DND-41 (cell line): ENCODE measurements at regions not wholly inside any gene's neighbourhood (a gene's known extent, or its start where the extent isn't known, plus 50 kb on each side); places are given as distances from the start of the nearest gene placed in this dataset.

Source experiments
- CTCF ChIP-seq: IDR thresholded peaks from 2 replicates; pipeline ENCODE4 v1.5.1; 2012; ENCODE audit warnings: borderline replicate concordance, low read length, moderate library complexity, mild to moderate bottlenecking; ENCODE audit not compliant: poor library complexity, severe bottlenecking; ENCODE audit errors: extremely low read depth
- EZH2 ChIP-seq: IDR thresholded peaks from 3 replicates; pipeline ENCODE4 v1.6.1; 2012; ENCODE audit warnings: borderline replicate concordance, low read depth, mild to moderate bottlenecking, moderate library complexity, low read length, inconsistent platforms; ENCODE audit not compliant: severe bottlenecking

GRCh38 chr9:13613296-13613695, 333.8 kb upstream of the MPDZ start:
- no peak for TF ChIP-seq CTCF
- no peak for TF ChIP-seq EZH2
